Nephron progenitor cell (in vitro differentiated cells): ENCODE measurements at regions not wholly inside any gene's neighbourhood (a gene's known extent, or its start where the extent isn't known, plus 50 kb on each side); places are given as distances from the start of the nearest gene placed in this dataset.

Experiments used
- DNase-seq: peaks from one replicate; pipeline ENCODE4 v3.0.0; 2021
- H3K27ac Mint-ChIP-seq: 2 replicates; pipeline ENCODE4 v1.8.0; 2021; ENCODE audit warnings: mild to moderate bottlenecking, moderate library complexity, mixed read lengths
- H3K27me3 Mint-ChIP-seq: 2 replicates; pipeline ENCODE4 v1.8.0; 2021; ENCODE audit warnings: mild to moderate bottlenecking, low read depth, mixed read lengths; ENCODE audit not compliant: poor library complexity
- H3K36me3 Mint-ChIP-seq: 2 replicates; pipeline ENCODE4 v1.8.0; 2021; ENCODE audit warnings: low read depth, mixed read lengths
- H3K4me1 Mint-ChIP-seq: 2 replicates; pipeline ENCODE4 v1.8.0; 2021; ENCODE audit warnings: mixed read lengths
- H3K4me3 Mint-ChIP-seq: 2 replicates; pipeline ENCODE4 v1.8.0; 2021; ENCODE audit warnings: mild to moderate bottlenecking, moderate library complexity, mixed read lengths
- H3K9me3 Mint-ChIP-seq: 2 replicates; pipeline ENCODE4 v1.8.0; 2021; ENCODE audit warnings: mild to moderate bottlenecking, moderate library complexity, mixed read lengths
- CTCF ChIP-seq: fragments of 200-600 bp; sonication (generic); IDR thresholded peaks from 2 replicates; pipeline ENCODE4 v1.5.0; 2021; ENCODE audit warnings: antibody characterized with exemption

- no peak overlapping the region for H3K4me3 Mint-ChIP-seq
- no peak for DNase-seq
- TF ChIP-seq CTCF = no peak
- H3K27ac Mint-ChIP-seq = peak overlapping the region; percentile 70
- H3K36me3 Mint-ChIP-seq = no peaks in the 10 kb centered on the region
- peaks cover 26% of the 10 kb centered on the region for H3K9me3 Mint-ChIP-seq
- H3K27me3 Mint-ChIP-seq = peaks cover 6% of the 10 kb centered on the region
- H3K4me1 Mint-ChIP-seq = peaks cover 6% of the 10 kb centered on the region
These were observed 180.6 kb downstream of the TBX18 start for GRCh38 chr6:84583784-84584183.

- Mint-ChIP-seq H3K4me3 (no peak overlapping the region), H3K36me3 (no peaks in the 10 kb centered on the region), H3K27ac (no peak overlapping the region), H3K9me3 (peaks cover 20% of the 10 kb centered on the region), H3K27me3 (peaks cover 6% of the 10 kb centered on the region), H3K4me1 (peaks cover 6% of the 10 kb centered on the region)
- TF ChIP-seq CTCF = no peak
- DNase-seq = no peak
These were observed 181.4 kb downstream of the TBX18 start for GRCh38 chr6:84582997-84583396.

GRCh38 chr6:84581494-84582259, 182.7 kb downstream of the TBX18 start:
- Mint-ChIP-seq H3K36me3 (no peaks in the 10 kb centered on the region), H3K27me3 (peaks cover 6% of the 10 kb centered on the region), H3K4me3 (no peak overlapping the region), H3K4me1 (peaks cover 6% of the 10 kb centered on the region), H3K27ac (no peak overlapping the region), H3K9me3 (peaks cover 18% of the 10 kb centered on the region)
- DNase-seq = no peak
- no peak for TF ChIP-seq CTCF

- Mint-ChIP-seq H3K27me3 (peaks cover 6% of the 10 kb centered on the region), H3K4me3 (no peak overlapping the region), H3K36me3 (no peaks in the 10 kb centered on the region), H3K4me1 (peaks cover 6% of the 10 kb centered on the region), H3K9me3 (peaks cover 16% of the 10 kb centered on the region), H3K27ac (no peak overlapping the region)
- no peak for DNase-seq
- TF ChIP-seq CTCF = no peak
These were observed 185.0 kb downstream of the TBX18 start for GRCh38 chr6:84579404-84579803.

GRCh38 chr6:84576029-84576428, 188.4 kb downstream of the TBX18 start:
- Mint-ChIP-seq H3K4me1 (no peaks in the 10 kb centered on the region), H3K27ac (no peak overlapping the region), H3K27me3 (peaks cover 3% of the 10 kb centered on the region), H3K36me3 (no peaks in the 10 kb centered on the region), H3K9me3 (peaks cover 15% of the 10 kb centered on the region), H3K4me3 (no peak overlapping the region)
- DNase-seq = no peak
- no peak for TF ChIP-seq CTCF

- Mint-ChIP-seq H3K27ac (no peak overlapping the region), H3K9me3 (peaks cover 18% of the 10 kb centered on the region), H3K4me1 (no peaks in the 10 kb centered on the region), H3K27me3 (peaks cover 3% of the 10 kb centered on the region), H3K4me3 (no peak overlapping the region), H3K36me3 (peaks cover 3% of the 10 kb centered on the region)
- no peak for TF ChIP-seq CTCF
- DNase-seq = no peak
These were observed 189.1 kb downstream of the TBX18 start for GRCh38 chr6:84575264-84575663.
